Neural cell (in vitro differentiated cells): ENCODE measurements at regions not wholly inside any gene's neighbourhood (a gene's known extent, or its start where the extent isn't known, plus 50 kb on each side); places are given as distances from the start of the nearest gene placed in this dataset.

Source experiments
- H2AFZ ChIP-seq: fragments of 200-600, 300-800 bp; sonication (generic), shearing (Covaris generic); 2 replicates; pipeline ENCODE4 v1.6.0; 2014; ENCODE audit warnings: low read depth, mild to moderate bottlenecking, antibody characterized with exemption, low read length, moderate library complexity
- H3F3A ChIP-seq: fragments of 200-600 bp; shearing (Covaris generic); 2 replicates; pipeline ENCODE4 v1.6.1; 2016; ENCODE audit warnings: mild to moderate bottlenecking, moderate library complexity, mixed read lengths, antibody characterized with exemption, low read length; ENCODE audit not compliant: insufficient read depth, poor library complexity, severe bottlenecking
- H3K27ac ChIP-seq: fragments of 200-600, 300-800 bp; sonication (generic), shearing (Covaris generic); 2 replicates; pipeline ENCODE4 v1.5.1; 2014; ENCODE audit warnings: mild to moderate bottlenecking, low read length, moderate library complexity
- H3K27me3 ChIP-seq: fragments of 300-800, 200-600 bp; sonication (generic), shearing (Covaris generic); 2 replicates; pipeline ENCODE4 v1.6.0; 2014; ENCODE audit warnings: mild to moderate bottlenecking, low read depth, low read length, moderate library complexity; ENCODE audit not compliant: insufficient read depth
- H3K36me3 ChIP-seq: fragments of 300-800, 200-600 bp; sonication (generic), shearing (Covaris generic); 2 replicates; pipeline ENCODE4 v1.5.1; 2014; ENCODE audit warnings: mild to moderate bottlenecking, antibody characterized with exemption, low read length, moderate library complexity; ENCODE audit not compliant: insufficient read depth
- H3K4me2 ChIP-seq: fragments of 300-800, 200-600 bp; sonication (generic), shearing (Covaris generic); 2 replicates; pipeline ENCODE4 v1.6.0; 2014; ENCODE audit warnings: mild to moderate bottlenecking, low read length
- H3K4me3 ChIP-seq: fragments of 300-800, 200-600 bp; sonication (generic), shearing (Covaris generic); 2 replicates; pipeline ENCODE4 v1.5.1; 2014; ENCODE audit warnings: mild to moderate bottlenecking, low read length, moderate library complexity
- H3K79me2 ChIP-seq: fragments of 200-600 bp; shearing (Covaris generic); replicated peaks from 2 replicates; pipeline ENCODE4 v1.6.0; 2014; ENCODE audit warnings: mild to moderate bottlenecking, low read length, moderate library complexity; ENCODE audit not compliant: insufficient read depth
- H3K9ac ChIP-seq: fragments of 300-800, 200-600 bp; sonication (generic), shearing (Covaris generic); 2 replicates; pipeline ENCODE4 v1.6.1; 2016; ENCODE audit warnings: mild to moderate bottlenecking, low read length, mixed read lengths
- H3K9me2 ChIP-seq: fragments of 200-600 bp; shearing (Covaris generic); 2 replicates; pipeline ENCODE4 v1.6.1; 2016; ENCODE audit warnings: mild to moderate bottlenecking, low read length, mixed read lengths; ENCODE audit not compliant: insufficient read depth
- H3K9me3 ChIP-seq: fragments of 200-600, 300-800 bp; sonication (generic), shearing (Covaris generic); 2 replicates; pipeline ENCODE4 v1.6.1; 2016; ENCODE audit warnings: mild to moderate bottlenecking, mixed run types, low read length, moderate library complexity, mixed read lengths
- H4K20me1 ChIP-seq: fragments of 200-600 bp; shearing (Covaris generic); 2 replicates; pipeline ENCODE4 v1.6.1; 2016; ENCODE audit warnings: mild to moderate bottlenecking, mixed run types; ENCODE audit not compliant: insufficient read depth
- EP300 ChIP-seq: fragments of 450-650 bp; conservative IDR thresholded peaks from 2 replicates; pipeline ENCODE4 v1.6.1; 2014; ENCODE audit warnings: antibody characterized with exemption, mild to moderate bottlenecking, moderate library complexity; ENCODE audit not compliant: poor library complexity, severe bottlenecking
- EZH2 ChIP-seq: fragments of 200-600, 300-800 bp; shearing (Covaris generic), sonication (generic); IDR thresholded peaks from 2 replicates; pipeline ENCODE4 v1.6.1; 2014; ENCODE audit warnings: antibody characterized with exemption, low read length, borderline replicate concordance, mild to moderate bottlenecking; ENCODE audit not compliant: insufficient read depth, poor library complexity, severe bottlenecking
- MXI1 ChIP-seq: fragments of 450-650 bp; conservative IDR thresholded peaks from 2 replicates; pipeline ENCODE4 v1.6.1; 2014; ENCODE audit warnings: antibody characterized with exemption, mild to moderate bottlenecking; ENCODE audit not compliant: poor library complexity, severe bottlenecking
- POLR2AphosphoS5 ChIP-seq: IDR thresholded peaks from 2 replicates; pipeline ENCODE4 v1.6.1; 2012
- RAD21 ChIP-seq: fragments of 450-650 bp; conservative IDR thresholded peaks from 2 replicates; pipeline ENCODE4 v1.6.1; 2014; ENCODE audit warnings: antibody characterized with exemption, mild to moderate bottlenecking, moderate library complexity
- SMC3 ChIP-seq: fragments of 450-650 bp; conservative IDR thresholded peaks from 2 replicates; pipeline ENCODE4 v1.6.1; 2014; ENCODE audit warnings: antibody characterized with exemption, mild to moderate bottlenecking, moderate library complexity; ENCODE audit not compliant: poor library complexity
- TAF1 ChIP-seq: IDR thresholded peaks from 2 replicates; pipeline ENCODE4 v1.6.1; 2012; ENCODE audit warnings: low read depth
- TF ChIP-seq, protein P1 (sequence below): fragments of 450-650 bp; IDR thresholded peaks from 2 replicates; pipeline ENCODE4 v1.5.1; 2014; ENCODE audit warnings: antibody characterized with exemption, mild to moderate bottlenecking, moderate library complexity; ENCODE audit not compliant: poor library complexity, severe bottlenecking
- TF ChIP-seq, protein P2 (sequence below): IDR thresholded peaks from 2 replicates; pipeline ENCODE4 v1.6.1; 2012; ENCODE audit warnings: borderline replicate concordance

- TF ChIP-seq EZH2 (no peak), SMC3 (no peak), TAF1 (no peak), MXI1 (no peak), RAD21 (no peak), POLR2AphosphoS5 (no peak), EP300 (no peak)
- TF ChIP-seq, protein P1, sequence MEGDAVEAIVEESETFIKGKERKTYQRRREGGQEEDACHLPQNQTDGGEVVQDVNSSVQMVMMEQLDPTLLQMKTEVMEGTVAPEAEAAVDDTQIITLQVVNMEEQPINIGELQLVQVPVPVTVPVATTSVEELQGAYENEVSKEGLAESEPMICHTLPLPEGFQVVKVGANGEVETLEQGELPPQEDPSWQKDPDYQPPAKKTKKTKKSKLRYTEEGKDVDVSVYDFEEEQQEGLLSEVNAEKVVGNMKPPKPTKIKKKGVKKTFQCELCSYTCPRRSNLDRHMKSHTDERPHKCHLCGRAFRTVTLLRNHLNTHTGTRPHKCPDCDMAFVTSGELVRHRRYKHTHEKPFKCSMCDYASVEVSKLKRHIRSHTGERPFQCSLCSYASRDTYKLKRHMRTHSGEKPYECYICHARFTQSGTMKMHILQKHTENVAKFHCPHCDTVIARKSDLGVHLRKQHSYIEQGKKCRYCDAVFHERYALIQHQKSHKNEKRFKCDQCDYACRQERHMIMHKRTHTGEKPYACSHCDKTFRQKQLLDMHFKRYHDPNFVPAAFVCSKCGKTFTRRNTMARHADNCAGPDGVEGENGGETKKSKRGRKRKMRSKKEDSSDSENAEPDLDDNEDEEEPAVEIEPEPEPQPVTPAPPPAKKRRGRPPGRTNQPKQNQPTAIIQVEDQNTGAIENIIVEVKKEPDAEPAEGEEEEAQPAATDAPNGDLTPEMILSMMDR: no peak
- TF ChIP-seq, protein P2, sequence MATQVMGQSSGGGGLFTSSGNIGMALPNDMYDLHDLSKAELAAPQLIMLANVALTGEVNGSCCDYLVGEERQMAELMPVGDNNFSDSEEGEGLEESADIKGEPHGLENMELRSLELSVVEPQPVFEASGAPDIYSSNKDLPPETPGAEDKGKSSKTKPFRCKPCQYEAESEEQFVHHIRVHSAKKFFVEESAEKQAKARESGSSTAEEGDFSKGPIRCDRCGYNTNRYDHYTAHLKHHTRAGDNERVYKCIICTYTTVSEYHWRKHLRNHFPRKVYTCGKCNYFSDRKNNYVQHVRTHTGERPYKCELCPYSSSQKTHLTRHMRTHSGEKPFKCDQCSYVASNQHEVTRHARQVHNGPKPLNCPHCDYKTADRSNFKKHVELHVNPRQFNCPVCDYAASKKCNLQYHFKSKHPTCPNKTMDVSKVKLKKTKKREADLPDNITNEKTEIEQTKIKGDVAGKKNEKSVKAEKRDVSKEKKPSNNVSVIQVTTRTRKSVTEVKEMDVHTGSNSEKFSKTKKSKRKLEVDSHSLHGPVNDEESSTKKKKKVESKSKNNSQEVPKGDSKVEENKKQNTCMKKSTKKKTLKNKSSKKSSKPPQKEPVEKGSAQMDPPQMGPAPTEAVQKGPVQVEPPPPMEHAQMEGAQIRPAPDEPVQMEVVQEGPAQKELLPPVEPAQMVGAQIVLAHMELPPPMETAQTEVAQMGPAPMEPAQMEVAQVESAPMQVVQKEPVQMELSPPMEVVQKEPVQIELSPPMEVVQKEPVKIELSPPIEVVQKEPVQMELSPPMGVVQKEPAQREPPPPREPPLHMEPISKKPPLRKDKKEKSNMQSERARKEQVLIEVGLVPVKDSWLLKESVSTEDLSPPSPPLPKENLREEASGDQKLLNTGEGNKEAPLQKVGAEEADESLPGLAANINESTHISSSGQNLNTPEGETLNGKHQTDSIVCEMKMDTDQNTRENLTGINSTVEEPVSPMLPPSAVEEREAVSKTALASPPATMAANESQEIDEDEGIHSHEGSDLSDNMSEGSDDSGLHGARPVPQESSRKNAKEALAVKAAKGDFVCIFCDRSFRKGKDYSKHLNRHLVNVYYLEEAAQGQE: no peak
- H3K36me3 ChIP-seq: no peaks in the 10 kb centered on the region
- no peaks in the 10 kb centered on the region for H3F3A ChIP-seq
- no peak overlapping the region for H3K4me2 ChIP-seq
- no peak overlapping the region for H3K27ac ChIP-seq
- H2AFZ ChIP-seq: no peak overlapping the region
- no peaks in the 10 kb centered on the region for H3K9me2 ChIP-seq
- H3K27me3 ChIP-seq: no peaks in the 10 kb centered on the region
- no peaks in the 10 kb centered on the region for H4K20me1 ChIP-seq
- H3K79me2 ChIP-seq: no peaks in the 10 kb centered on the region
- H3K4me3 ChIP-seq: no peak overlapping the region
- no peak overlapping the region for H3K9ac ChIP-seq
- H3K9me3 ChIP-seq: no peaks in the 10 kb centered on the region
Measured at GRCh38 chr4:14410516-14410915, 591.8 kb upstream of the CPEB2 start.

- Histone ChIP-seq H3K9me2 (no peaks in the 10 kb centered on the region), H3K9me3 (no peaks in the 10 kb centered on the region), H3K4me2 (no peak overlapping the region), H3F3A (no peaks in the 10 kb centered on the region), H3K27ac (no peak overlapping the region), H3K36me3 (no peaks in the 10 kb centered on the region), H4K20me1 (no peaks in the 10 kb centered on the region), H2AFZ (no peak overlapping the region), H3K4me3 (no peak overlapping the region), H3K27me3 (no peaks in the 10 kb centered on the region), H3K9ac (no peak overlapping the region), H3K79me2 (no peaks in the 10 kb centered on the region)
- TF ChIP-seq POLR2AphosphoS5 (no peak), EZH2 (no peak), RAD21 (no peak), SMC3 (no peak), TAF1 (no peak), MXI1 (no peak), EP300 (no peak)
- TF ChIP-seq, protein P2: no peak
- TF ChIP-seq, protein P1: no peak
Measured at GRCh38 chr4:14415146-14415545, 587.1 kb upstream of the CPEB2 start.
